C4-2B (cell line): ENCODE measurements at regions not wholly inside any gene's neighbourhood (a gene's known extent, or its start where the extent isn't known, plus 50 kb on each side); places are given as distances from the start of the nearest gene placed in this dataset.

ENCODE experiments used
- ZFX ChIP-seq: fragments of 450-650 bp; IDR thresholded peaks from 2 replicates; pipeline ENCODE4 v1.6.1; 2017
- TF ChIP-seq, protein P1 (sequence below): fragments of 450-650 bp; conservative IDR thresholded peaks from 2 replicates; pipeline ENCODE4 v1.5.1; 2017; ENCODE audit warnings: mild to moderate bottlenecking

DNA sequence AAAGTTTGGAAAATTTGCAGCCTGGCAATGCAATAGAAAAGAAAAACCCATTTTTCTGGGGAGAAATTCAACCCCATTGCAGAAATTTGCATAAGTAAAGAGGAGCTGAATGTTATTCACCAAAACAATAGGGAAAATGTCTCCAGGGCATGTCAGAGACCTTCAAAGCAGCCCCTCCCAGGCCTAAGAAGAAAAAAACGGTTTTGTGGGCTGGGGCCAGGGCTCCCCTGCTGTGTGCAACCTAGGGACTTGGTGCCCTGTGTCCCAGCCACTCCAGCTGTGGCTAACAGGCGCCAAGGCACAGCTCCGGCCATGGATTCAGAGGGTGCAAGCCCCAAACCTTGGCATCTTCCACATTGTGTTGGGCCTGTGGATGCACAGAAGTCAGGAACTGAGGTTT, 224.5 kb downstream of the TXNL1 start:
- TF ChIP-seq, protein P1, sequence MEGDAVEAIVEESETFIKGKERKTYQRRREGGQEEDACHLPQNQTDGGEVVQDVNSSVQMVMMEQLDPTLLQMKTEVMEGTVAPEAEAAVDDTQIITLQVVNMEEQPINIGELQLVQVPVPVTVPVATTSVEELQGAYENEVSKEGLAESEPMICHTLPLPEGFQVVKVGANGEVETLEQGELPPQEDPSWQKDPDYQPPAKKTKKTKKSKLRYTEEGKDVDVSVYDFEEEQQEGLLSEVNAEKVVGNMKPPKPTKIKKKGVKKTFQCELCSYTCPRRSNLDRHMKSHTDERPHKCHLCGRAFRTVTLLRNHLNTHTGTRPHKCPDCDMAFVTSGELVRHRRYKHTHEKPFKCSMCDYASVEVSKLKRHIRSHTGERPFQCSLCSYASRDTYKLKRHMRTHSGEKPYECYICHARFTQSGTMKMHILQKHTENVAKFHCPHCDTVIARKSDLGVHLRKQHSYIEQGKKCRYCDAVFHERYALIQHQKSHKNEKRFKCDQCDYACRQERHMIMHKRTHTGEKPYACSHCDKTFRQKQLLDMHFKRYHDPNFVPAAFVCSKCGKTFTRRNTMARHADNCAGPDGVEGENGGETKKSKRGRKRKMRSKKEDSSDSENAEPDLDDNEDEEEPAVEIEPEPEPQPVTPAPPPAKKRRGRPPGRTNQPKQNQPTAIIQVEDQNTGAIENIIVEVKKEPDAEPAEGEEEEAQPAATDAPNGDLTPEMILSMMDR = no peak
- TF ChIP-seq ZFX = no peak
